ENCODE measurements at regions not wholly inside any gene's neighbourhood (a gene's known extent, or its start where the extent isn't known, plus 50 kb on each side); places are given as distances from the start of the nearest gene placed in this dataset.

DNA sequence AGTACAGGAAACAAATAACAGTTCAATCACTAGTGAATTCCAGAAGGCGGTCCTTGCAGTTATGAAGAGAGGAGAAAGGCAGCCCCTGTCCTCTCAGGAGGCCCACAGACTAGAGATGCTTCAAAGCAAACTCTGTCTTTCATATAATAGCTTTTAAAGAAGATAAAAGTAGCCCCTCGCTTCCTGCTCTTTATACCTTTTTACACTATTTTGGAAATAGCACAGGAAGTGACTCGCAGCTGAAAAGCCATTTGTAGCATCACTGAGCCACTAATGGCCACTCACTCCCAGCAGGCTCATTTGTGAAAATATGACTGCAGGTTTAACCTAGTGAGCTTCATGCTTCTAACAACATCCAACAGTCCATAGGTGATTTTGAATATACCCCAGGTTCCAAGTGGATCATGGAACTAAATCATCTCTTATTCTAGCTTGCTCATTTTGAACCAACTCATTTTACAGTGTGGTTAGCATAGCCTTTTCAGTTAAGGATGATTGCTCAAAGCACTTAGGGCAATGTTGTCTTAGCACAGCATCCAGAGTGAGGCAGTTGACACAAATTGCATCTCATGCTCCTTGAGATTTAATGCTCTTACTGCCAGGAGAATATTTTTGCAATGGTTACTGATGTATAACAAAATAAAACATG, 136.0 kb upstream of the NRSN1 start:
- ATAC-seq = no peak
- Histone ChIP-seq H3K9me3 (ENCODE audit: low read length) (no peaks in the 10 kb centered on the region), H4K20me1 (ENCODE audit: insufficient read depth, low read length) (no peaks in the 10 kb centered on the region), H3K79me2 (ENCODE audit: insufficient read depth, low read length) (no peaks in the 10 kb centered on the region), H3K4me2 (ENCODE audit: low read depth, low read length) (no peak overlapping the region), H3K4me1 (ENCODE audit: insufficient read depth, low read length) (no peaks in the 10 kb centered on the region), H3K27ac (ENCODE audit: extremely low read length, insufficient read depth, low read length) (no peak overlapping the region), H3K36me3 (replicated peaks in 1 of 2; ENCODE audit: control insufficient read depth in 1 of 2, insufficient read depth in 2 of 2, low read length in 2 of 2) (no peaks in the 10 kb centered on the region), H3K4me3 (replicated peaks in 1 of 3; ENCODE audit: insufficient read depth in 1 of 3, low read depth in 2 of 3, low read length in 3 of 3) (no peak overlapping the region), H2AFZ (ENCODE audit: low read length) (no peak overlapping the region), H3K9ac (ENCODE audit: insufficient read depth, low read depth, low read length) (no peak overlapping the region), H3K27me3 (ENCODE audit: control insufficient read depth in 1 of 2, insufficient read depth in 2 of 2, low read length in 2 of 2) (no peaks in the 10 kb centered on the region)
- no TSS peak for BruUV-seq (replicated peaks)
- POLR2A ChIA-PET = no interaction called here
- FAIRE-seq = no peak
- CTCF ChIA-PET (ENCODE audit: low intra/inter-chr PET ratio, low total read pairs) = no interaction called here
- in situ Hi-C loops (cut with HindIII; ENCODE audit: extremely low pct_ligation_motif_present, low pct_unique_long_range_greater_than_20kb) = no loop called here
- no peak for DNase-seq (ENCODE audit: low spot score)
- intact Hi-C loops (cut with micrococcal nuclease; ENCODE audit: unreplicated experiment) = no loop called here
- WGBS (ENCODE audit: low lambda C conversion rate) = 0% methylated on average over 3 of the region's 3 CpGs
- TF ChIP-seq AKAP8 (CRISPR knock-in tag; IDR thresholded peaks at IDR 0.05) (no peak), MIER3 (CRISPR knock-in tag; IDR thresholded peaks at IDR 0.05; ENCODE audit: borderline replicate concordance) (no peak), JUN (CRISPR knock-in tag; IDR thresholded peaks at IDR 0.05) (no peak), BRCA1 (CRISPR knock-in tag; IDR thresholded peaks at IDR 0.05) (no peak), ZBTB1 (CRISPR knock-in tag; IDR thresholded peaks at IDR 0.05; ENCODE audit: borderline replicate concordance) (no peak), FOXO1 (CRISPR knock-in tag; IDR thresholded peaks at IDR 0.05) (no peak), PLRG1 (conservative IDR thresholded peaks at IDR 0.05) (no peak), MBNL3 (CRISPR knock-in tag; conservative IDR thresholded peaks at IDR 0.05) (no peak), KLF6 (CRISPR knock-in tag; IDR thresholded peaks at IDR 0.05) (no peak), DNMT3B (CRISPR knock-in tag; conservative IDR thresholded peaks at IDR 0.05) (no peak), ZNF530 (CRISPR knock-in tag; IDR thresholded peaks at IDR 0.05; ENCODE audit: low read depth) (no peak), HCFC1 (IDR thresholded peaks at IDR 0.05; ENCODE audit: low read depth, low read length) (no peak), MEIS2 (CRISPR knock-in tag; IDR thresholded peaks at IDR 0.05) (no peak), SMYD3 (CRISPR knock-in tag; IDR thresholded peaks at IDR 0.05) (no peak), MAFK (conservative IDR thresholded peaks at IDR 0.05 in 1 of 2, IDR thresholded peaks at IDR 0.05 in 1 of 2; ENCODE audit: low read length in 2 of 2) (no peak)
- TF ChIP-seq, protein P1, sequence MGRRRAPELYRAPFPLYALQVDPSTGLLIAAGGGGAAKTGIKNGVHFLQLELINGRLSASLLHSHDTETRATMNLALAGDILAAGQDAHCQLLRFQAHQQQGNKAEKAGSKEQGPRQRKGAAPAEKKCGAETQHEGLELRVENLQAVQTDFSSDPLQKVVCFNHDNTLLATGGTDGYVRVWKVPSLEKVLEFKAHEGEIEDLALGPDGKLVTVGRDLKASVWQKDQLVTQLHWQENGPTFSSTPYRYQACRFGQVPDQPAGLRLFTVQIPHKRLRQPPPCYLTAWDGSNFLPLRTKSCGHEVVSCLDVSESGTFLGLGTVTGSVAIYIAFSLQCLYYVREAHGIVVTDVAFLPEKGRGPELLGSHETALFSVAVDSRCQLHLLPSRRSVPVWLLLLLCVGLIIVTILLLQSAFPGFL (CRISPR knock-in tag; IDR thresholded peaks at IDR 0.05) = no peak
- TF ChIP-seq, protein P2, sequence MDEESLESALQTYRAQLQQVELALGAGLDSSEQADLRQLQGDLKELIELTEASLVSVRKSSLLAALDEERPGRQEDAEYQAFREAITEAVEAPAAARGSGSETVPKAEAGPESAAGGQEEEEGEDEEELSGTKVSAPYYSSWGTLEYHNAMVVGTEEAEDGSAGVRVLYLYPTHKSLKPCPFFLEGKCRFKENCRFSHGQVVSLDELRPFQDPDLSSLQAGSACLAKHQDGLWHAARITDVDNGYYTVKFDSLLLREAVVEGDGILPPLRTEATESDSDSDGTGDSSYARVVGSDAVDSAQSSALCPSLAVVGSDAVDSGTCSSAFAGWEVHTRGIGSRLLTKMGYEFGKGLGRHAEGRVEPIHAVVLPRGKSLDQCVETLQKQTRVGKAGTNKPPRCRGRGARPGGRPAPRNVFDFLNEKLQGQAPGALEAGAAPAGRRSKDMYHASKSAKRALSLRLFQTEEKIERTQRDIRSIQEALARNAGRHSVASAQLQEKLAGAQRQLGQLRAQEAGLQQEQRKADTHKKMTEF (CRISPR knock-in tag; IDR thresholded peaks at IDR 0.05) = no peak
- TF ChIP-seq, protein P3, sequence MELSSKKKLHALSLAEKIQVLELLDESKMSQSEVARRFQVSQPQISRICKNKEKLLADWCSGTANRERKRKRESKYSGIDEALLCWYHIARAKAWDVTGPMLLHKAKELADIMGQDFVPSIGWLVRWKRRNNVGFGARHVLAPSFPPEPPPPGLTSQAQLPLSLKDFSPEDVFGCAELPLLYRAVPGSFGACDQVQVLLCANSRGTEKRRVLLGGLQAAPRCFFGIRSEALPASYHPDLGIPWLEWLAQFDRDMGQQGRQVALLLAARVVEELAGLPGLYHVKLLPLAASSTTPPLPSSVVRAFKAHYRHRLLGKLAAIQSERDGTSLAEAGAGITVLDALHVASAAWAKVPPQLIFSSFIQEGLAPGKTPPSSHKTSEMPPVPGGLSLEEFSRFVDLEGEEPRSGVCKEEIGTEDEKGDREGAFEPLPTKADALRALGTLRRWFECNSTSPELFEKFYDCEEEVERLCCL (CRISPR knock-in tag; IDR thresholded peaks at IDR 0.05; ENCODE audit: borderline replicate concordance) = no peak
- TF ChIP-seq, protein P4, sequence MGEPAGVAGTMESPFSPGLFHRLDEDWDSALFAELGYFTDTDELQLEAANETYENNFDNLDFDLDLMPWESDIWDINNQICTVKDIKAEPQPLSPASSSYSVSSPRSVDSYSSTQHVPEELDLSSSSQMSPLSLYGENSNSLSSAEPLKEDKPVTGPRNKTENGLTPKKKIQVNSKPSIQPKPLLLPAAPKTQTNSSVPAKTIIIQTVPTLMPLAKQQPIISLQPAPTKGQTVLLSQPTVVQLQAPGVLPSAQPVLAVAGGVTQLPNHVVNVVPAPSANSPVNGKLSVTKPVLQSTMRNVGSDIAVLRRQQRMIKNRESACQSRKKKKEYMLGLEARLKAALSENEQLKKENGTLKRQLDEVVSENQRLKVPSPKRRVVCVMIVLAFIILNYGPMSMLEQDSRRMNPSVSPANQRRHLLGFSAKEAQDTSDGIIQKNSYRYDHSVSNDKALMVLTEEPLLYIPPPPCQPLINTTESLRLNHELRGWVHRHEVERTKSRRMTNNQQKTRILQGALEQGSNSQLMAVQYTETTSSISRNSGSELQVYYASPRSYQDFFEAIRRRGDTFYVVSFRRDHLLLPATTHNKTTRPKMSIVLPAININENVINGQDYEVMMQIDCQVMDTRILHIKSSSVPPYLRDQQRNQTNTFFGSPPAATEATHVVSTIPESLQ (CRISPR knock-in tag; conservative IDR thresholded peaks at IDR 0.05) = no peak

Data from HepG2 (cell line).